HFF-Myc (cell line): ENCODE measurements at regions not wholly inside any gene's neighbourhood (a gene's known extent, or its start where the extent isn't known, plus 50 kb on each side); places are given as distances from the start of the nearest gene placed in this dataset.

Experiments used
- DNase-seq: peaks from one replicate; pipeline ENCODE4 v3.0.0-alpha.2; 2011; ENCODE audit warnings: low read depth; ENCODE audit errors: extremely low read depth
- H3K4me3 ChIP-seq: replicated peaks from 2 replicates; pipeline ENCODE4 v1.5.1; 2011; ENCODE audit warnings: low read depth, mild to moderate bottlenecking, control low read depth, low read length
- CTCF ChIP-seq: IDR thresholded peaks from 2 replicates; pipeline ENCODE4 v1.5.1; 2012; ENCODE audit warnings: mild to moderate bottlenecking, low read depth, low read length, control low read depth; ENCODE audit errors: missing control alignments

- no peak overlapping the region for H3K4me3 ChIP-seq
- TF ChIP-seq CTCF: no peak
- DNase-seq: no peak
Observed at GRCh38 chr14:84797326-84797725, 732.6 kb upstream of the FLRT2 start.

GRCh38 chr14:84804468-84804867 lies 725.5 kb upstream of the FLRT2 start:
- no peak overlapping the region for H3K4me3 ChIP-seq
- no peak for TF ChIP-seq CTCF
- DNase-seq: no peak

DNA sequence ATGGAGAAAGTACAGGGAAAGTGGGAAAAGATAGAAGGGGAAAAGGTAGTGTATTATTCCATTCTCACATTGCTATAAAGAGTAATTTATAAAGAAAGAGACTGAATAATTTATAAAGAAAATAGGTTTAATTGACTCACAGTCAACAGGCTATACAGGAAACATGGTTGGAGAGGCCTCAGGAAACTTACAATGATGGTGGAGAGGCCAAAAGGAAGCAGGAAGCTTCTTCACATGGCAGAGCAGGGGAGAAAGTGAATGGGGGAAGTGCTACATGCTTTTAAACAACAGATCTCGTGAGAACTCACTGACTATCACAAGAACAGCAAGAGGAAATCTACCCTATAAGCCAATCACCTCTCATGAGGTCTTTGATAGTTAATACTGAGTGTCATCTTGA lies 725.0 kb upstream of the FLRT2 start:
- DNase-seq: no peak
- no peak for TF ChIP-seq CTCF
- no peak overlapping the region for H3K4me3 ChIP-seq

GRCh38 chr14:84806181-84806580 lies 723.8 kb upstream of the FLRT2 start:
- TF ChIP-seq CTCF: no peak
- H3K4me3 ChIP-seq: no peak overlapping the region
- no peak for DNase-seq

DNA sequence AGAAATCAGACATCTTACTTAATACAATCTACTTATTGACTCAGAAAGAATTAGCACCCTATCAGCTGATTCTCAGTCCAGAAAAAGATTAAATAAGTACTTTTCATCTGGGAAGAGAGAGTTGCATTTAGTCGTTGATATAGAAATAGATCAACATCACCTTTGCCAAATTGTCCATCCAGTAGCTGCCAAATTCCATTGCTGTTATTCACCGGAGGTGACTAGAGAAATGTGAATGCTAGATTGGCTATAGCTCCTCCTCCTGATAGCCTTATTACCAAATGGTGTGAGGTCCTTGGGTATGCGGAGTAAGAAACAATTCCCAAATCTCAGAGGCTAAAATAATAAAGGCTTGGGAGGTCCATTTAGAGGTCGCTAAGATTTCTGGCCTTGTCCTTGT lies 723.3 kb upstream of the FLRT2 start:
- DNase-seq: no peak
- H3K4me3 ChIP-seq: no peak overlapping the region
- TF ChIP-seq CTCF: no peak

GRCh38 chr14:84807673-84808072 lies 722.3 kb upstream of the FLRT2 start:
- no peak overlapping the region for H3K4me3 ChIP-seq
- TF ChIP-seq CTCF: no peak
- DNase-seq: no peak

- no peak for TF ChIP-seq CTCF
- DNase-seq: no peak
- H3K4me3 ChIP-seq: no peak overlapping the region
Observed at GRCh38 chr14:84809158-84809557, 720.8 kb upstream of the FLRT2 start.
